ENCODE measurements at regions not wholly inside any gene's neighbourhood (a gene's known extent, or its start where the extent isn't known, plus 50 kb on each side); places are given as distances from the start of the nearest gene placed in this dataset.

GRCh38 chr10:24114556-24114955 is 94.4 kb upstream of the KIAA1217 start:
- H3K27ac ChIP-seq = no peak overlapping the region
- TF ChIP-seq ZFX (IDR thresholded peaks at IDR 0.05) (no peak), CTCF (conservative IDR thresholded peaks at IDR 0.05) (no peak)

DNA sequence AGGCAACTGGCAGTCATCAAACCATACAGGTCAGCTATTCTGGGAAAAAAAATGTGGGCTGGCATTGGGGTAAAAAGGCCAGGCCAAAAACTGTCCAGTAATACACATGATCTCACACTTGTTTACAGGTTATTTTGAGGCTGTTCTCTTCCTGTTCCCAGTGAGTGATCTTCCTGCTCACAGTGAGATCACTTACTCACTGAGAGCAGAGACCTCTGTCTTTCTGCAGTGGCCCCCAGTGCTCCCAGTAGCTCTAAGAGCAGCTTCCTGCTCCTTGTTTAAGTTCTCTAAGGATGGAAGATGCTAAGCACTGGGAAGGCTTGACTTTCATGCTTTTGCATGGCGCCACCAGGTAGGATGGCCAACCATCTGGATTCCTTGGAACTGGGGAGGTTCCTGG is 93.5 kb upstream of the KIAA1217 start:
- H3K27ac ChIP-seq = no peak overlapping the region
- no peak for TF ChIP-seq ZFX (IDR thresholded peaks at IDR 0.05)
- TF ChIP-seq CTCF (conservative IDR thresholded peaks at IDR 0.05) = no peak

DNA sequence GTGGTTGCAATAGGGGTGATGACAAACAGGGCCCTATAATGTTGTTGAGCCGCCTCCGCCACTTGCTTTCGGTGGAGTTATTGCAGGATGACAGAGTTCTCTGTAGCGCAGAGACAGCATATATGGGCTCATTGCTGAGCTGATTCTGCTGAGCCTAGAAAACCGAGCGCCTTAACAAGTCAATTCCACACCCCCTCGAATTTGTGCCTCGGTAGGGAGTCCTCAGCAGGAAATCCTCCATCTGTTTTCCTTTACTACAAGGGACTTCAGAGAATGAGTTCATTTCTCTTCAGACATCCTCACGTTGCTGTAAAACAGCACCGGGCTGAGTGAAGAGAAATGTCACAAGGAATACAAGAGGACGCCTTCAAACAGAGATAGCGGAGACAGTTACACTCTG is 90.7 kb upstream of the KIAA1217 start:
- TF ChIP-seq ZFX (IDR thresholded peaks at IDR 0.05) = no peak
- TF ChIP-seq CTCF (conservative IDR thresholded peaks at IDR 0.05) = no peak
- no peak overlapping the region for H3K27ac ChIP-seq

DNA sequence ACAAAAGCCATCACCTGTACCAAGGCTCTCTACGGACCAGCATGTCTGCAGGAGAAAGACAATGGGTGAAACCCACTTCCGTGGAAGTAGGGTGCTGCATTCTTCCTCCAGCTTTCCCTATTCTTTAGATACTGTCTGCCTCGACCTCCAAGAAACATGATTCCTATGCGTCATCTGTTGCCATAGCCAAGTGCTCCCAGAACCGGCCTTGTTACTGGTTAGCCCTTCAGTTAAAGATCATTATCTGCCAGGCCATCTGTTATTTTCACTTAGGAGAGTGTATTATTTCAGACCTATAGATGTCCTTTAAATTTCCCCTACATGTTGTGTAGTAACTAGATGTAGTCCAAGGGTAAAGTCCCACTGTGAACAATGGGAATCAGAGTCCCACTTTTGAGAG is 89.0 kb upstream of the KIAA1217 start:
- H3K27ac ChIP-seq = no peak overlapping the region
- TF ChIP-seq ZFX (IDR thresholded peaks at IDR 0.05) = no peak
- no peak for TF ChIP-seq CTCF (conservative IDR thresholded peaks at IDR 0.05)

- TF ChIP-seq CTCF (conservative IDR thresholded peaks at IDR 0.05) = no peak
- TF ChIP-seq ZFX (IDR thresholded peaks at IDR 0.05) = no peak
- H3K27ac ChIP-seq = no peak overlapping the region
Measured at GRCh38 chr10:24120646-24121045, 88.3 kb upstream of the KIAA1217 start.

GRCh38 chr10:24127516-24127915 is 81.4 kb upstream of the KIAA1217 start:
- no peak for TF ChIP-seq ZFX (IDR thresholded peaks at IDR 0.05)
- TF ChIP-seq CTCF (conservative IDR thresholded peaks at IDR 0.05) = no peak
- H3K27ac ChIP-seq = no peak overlapping the region

DNA sequence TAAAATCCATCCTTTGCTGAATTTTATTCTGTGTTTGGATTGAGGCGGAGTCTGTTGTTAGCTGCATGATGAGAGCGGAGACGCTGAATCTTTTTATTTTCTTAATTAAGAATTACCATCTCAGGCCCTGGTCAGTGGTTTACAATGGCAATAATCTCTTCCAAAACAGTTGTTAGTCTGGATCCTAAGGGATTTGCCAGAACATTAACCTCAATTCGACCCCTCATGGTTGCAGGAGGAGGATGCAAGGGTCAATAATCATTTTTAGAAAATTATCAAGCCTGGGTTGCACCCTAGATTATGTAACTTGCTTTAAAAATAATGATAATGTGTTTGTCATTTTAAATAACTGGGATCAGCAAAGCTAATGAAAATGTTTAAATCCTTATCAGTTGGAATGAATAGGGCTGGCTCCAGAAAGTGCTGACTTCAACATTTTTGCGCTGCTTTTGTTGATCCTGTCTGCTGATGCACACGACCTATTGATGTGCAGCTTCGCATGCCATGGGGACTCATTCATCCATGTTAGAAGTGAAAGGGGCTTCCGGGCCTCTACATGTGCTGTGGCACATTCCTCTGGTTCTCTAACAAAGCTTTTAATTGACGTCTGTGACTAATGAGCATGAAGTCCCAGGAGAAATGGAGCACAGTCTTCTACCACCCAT is 80.7 kb upstream of the KIAA1217 start:
- TF ChIP-seq CTCF (conservative IDR thresholded peaks at IDR 0.05) (no peak), ZFX (IDR thresholded peaks at IDR 0.05) (no peak)
- no peak overlapping the region for H3K27ac ChIP-seq

Measured in C4-2B (cell line).